ENCODE measurements at regions not wholly inside any gene's neighbourhood (a gene's known extent, or its start where the extent isn't known, plus 50 kb on each side); places are given as distances from the start of the nearest gene placed in this dataset.

DNA sequence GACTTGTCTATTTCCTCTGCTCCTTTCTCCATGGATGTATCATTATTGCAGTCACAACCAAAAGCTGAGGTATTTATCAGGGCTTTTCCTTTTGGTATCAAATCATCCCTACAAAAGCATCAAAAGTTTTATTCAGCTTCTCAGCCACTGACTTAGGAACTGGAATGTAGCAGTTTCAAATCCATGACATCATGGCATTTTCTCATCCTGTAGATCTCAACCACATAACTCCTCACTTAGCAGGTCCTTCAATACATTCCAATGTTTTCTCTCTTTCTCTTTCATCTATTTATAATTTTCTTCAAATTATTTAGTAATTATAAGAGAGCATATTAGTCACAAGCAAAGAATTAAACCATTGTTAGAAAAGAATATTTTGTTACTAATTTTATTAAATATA lies 537.4 kb upstream of the SORCS1 start:
- TF ChIP-seq EZH2 (IDR thresholded peaks at IDR 0.05; ENCODE audit: low read depth): no peak
- TF ChIP-seq, protein P1, sequence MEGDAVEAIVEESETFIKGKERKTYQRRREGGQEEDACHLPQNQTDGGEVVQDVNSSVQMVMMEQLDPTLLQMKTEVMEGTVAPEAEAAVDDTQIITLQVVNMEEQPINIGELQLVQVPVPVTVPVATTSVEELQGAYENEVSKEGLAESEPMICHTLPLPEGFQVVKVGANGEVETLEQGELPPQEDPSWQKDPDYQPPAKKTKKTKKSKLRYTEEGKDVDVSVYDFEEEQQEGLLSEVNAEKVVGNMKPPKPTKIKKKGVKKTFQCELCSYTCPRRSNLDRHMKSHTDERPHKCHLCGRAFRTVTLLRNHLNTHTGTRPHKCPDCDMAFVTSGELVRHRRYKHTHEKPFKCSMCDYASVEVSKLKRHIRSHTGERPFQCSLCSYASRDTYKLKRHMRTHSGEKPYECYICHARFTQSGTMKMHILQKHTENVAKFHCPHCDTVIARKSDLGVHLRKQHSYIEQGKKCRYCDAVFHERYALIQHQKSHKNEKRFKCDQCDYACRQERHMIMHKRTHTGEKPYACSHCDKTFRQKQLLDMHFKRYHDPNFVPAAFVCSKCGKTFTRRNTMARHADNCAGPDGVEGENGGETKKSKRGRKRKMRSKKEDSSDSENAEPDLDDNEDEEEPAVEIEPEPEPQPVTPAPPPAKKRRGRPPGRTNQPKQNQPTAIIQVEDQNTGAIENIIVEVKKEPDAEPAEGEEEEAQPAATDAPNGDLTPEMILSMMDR (conservative IDR thresholded peaks at IDR 0.05): no peak

Measured in PC-9 (cell line).